Chondrocyte (in vitro differentiated cells): ENCODE measurements at regions not wholly inside any gene's neighbourhood (a gene's known extent, or its start where the extent isn't known, plus 50 kb on each side); places are given as distances from the start of the nearest gene placed in this dataset.

Experiments
- DNase-seq: peaks from one replicate; pipeline ENCODE4 v3.0.0; 2021; ENCODE audit warnings: mixed read lengths, low spot score
- H3K27ac Mint-ChIP-seq: one replicate; pipeline ENCODE4 v1.8.0; 2021; ENCODE audit warnings: mild to moderate bottlenecking, moderate library complexity, mixed read lengths; ENCODE audit not compliant: unreplicated experiment
- H3K27me3 Mint-ChIP-seq: 2 replicates; pipeline ENCODE4 v1.8.0; 2021; ENCODE audit warnings: low read depth, mixed read lengths
- H3K36me3 Mint-ChIP-seq: 2 replicates; pipeline ENCODE4 v1.8.0; 2021; ENCODE audit warnings: low read depth, mixed read lengths
- H3K4me1 Mint-ChIP-seq: 2 replicates; pipeline ENCODE4 v1.8.0; 2021; ENCODE audit warnings: low read depth, mild to moderate bottlenecking, mixed read lengths
- H3K4me3 Mint-ChIP-seq: one replicate; pipeline ENCODE4 v1.8.0; 2021; ENCODE audit warnings: mild to moderate bottlenecking, moderate library complexity, mixed read lengths; ENCODE audit not compliant: unreplicated experiment
- H3K9me3 Mint-ChIP-seq: 2 replicates; pipeline ENCODE4 v1.8.0; 2021; ENCODE audit warnings: low read depth, mixed read lengths
- TF ChIP-seq, protein P1 (sequence below): fragments of 200-600 bp; sonication (generic); IDR thresholded peaks from 2 replicates; pipeline ENCODE4 v1.5.0; 2021; ENCODE audit warnings: antibody characterized with exemption, mild to moderate bottlenecking, moderate library complexity

DNA sequence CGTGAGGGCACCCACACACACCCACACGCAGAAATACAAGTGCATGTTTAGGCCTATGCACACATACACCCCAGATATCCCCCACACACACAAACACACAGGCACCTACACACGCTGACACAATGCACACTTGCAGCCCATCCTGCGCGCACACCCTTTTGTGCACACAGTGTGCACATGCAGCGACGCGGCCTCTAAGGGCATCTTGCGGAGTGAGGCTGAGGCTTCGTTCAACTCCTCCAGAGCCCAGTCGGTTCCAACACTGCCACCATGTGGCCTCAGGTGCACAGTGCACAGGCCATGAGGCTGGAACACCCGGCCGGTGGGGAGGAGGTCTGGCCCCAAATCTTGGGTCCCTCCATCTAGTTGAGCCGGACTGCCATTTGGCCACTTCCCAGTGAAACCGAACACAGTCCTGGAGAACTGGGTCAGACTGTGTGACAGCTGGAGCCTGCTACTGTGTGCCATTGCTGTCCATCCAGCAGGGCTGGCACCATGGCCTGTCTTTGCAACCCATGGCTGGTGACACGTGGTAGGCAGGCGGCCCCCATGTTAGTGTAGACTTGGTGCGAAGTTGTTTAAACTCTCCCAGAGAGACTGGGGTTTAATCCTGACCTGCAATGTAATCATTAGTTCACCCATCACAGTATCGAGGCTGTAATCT lies 97.7 kb upstream of the MVB12B start:
- TF ChIP-seq, protein P1, sequence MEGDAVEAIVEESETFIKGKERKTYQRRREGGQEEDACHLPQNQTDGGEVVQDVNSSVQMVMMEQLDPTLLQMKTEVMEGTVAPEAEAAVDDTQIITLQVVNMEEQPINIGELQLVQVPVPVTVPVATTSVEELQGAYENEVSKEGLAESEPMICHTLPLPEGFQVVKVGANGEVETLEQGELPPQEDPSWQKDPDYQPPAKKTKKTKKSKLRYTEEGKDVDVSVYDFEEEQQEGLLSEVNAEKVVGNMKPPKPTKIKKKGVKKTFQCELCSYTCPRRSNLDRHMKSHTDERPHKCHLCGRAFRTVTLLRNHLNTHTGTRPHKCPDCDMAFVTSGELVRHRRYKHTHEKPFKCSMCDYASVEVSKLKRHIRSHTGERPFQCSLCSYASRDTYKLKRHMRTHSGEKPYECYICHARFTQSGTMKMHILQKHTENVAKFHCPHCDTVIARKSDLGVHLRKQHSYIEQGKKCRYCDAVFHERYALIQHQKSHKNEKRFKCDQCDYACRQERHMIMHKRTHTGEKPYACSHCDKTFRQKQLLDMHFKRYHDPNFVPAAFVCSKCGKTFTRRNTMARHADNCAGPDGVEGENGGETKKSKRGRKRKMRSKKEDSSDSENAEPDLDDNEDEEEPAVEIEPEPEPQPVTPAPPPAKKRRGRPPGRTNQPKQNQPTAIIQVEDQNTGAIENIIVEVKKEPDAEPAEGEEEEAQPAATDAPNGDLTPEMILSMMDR, result peak; percentile 96
- H3K4me3 Mint-ChIP-seq, result no peak overlapping the region
- H3K9me3 Mint-ChIP-seq, result no peaks in the 10 kb centered on the region
- no peak overlapping the region for H3K27ac Mint-ChIP-seq
- H3K36me3 Mint-ChIP-seq, result no peaks in the 10 kb centered on the region
- no peak for DNase-seq
- H3K27me3 Mint-ChIP-seq, result peaks cover 39% of the 10 kb centered on the region
- no peaks in the 10 kb centered on the region for H3K4me1 Mint-ChIP-seq

DNA sequence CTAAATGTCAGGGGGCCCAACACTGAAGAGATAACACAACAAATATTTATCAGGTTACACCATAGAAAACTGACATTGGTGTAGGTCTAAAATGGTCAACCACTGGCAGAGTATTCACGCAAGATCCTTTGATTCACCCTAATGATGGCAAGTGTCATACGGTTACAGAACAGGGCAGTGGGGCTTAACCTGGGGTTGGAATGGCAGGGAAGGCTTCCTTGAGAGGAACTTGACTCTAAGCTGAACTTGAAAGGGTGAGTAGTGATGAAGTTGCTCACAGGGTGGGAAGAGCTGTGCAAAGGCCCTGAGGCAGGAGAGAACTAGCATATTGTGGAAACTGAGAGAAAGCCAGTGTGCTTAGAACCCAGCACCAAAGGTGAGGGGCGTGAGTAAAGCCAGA lies 97.1 kb upstream of the MVB12B start:
- DNase-seq, result no peak
- H3K4me1 Mint-ChIP-seq, result no peaks in the 10 kb centered on the region

DNA sequence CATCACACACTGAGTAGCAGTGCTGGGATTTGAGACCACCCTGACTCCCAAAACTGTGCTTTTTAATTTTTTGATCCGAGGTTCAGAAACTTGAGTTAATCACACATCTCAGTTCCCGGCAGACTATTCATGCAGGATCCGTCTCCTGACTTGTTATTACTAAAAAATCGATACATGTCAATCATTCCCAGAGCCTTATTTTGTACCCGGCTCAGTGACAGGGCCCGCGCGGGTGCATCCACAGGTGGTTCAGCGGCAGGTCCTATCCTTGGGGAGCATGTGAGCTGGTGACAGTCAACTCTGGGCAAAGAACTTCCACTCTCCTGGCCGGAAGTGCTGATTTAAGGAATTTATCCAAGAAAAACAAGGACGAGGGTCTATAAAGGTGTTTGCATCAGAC lies 95.9 kb upstream of the MVB12B start:
- DNase-seq, result no peak
- Mint-ChIP-seq H3K4me1 (no peaks in the 10 kb centered on the region), H3K9me3 (no peaks in the 10 kb centered on the region), H3K36me3 (no peaks in the 10 kb centered on the region), H3K4me3 (no peak overlapping the region), H3K27ac (no peak overlapping the region), H3K27me3 (peaks cover 28% of the 10 kb centered on the region)
- TF ChIP-seq, protein P1, result no peak

More for the DNA sequence above, 97.1 kb upstream of the MVB12B start:
- no peak overlapping the region for H3K27ac Mint-ChIP-seq
- H3K4me3 Mint-ChIP-seq, result no peak overlapping the region
- TF ChIP-seq, protein P1, result no peak
- H3K9me3 Mint-ChIP-seq, result no peaks in the 10 kb centered on the region
- no peaks in the 10 kb centered on the region for H3K36me3 Mint-ChIP-seq
- H3K27me3 Mint-ChIP-seq, result peaks cover 36% of the 10 kb centered on the region

DNA sequence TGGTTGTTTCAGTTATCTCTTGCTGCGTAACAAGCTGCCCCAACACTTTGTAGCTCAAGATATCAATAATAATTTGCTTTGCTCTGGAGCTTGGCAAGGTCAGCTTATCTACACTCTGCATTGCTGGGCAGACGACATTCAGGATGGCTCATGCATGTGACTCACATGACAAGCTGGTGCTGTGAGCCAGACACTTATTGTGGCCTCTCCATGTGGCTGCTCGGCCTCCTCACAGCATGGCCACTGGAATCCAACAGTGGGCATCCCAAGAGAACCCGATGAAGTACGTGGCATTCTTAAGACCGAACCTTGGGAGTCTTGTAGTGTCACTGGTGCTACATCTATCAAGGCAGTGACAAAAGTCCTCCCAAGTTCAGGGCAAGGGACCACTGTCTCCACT lies 94.2 kb upstream of the MVB12B start:
- Mint-ChIP-seq H3K4me1 (no peaks in the 10 kb centered on the region), H3K36me3 (no peaks in the 10 kb centered on the region), H3K9me3 (no peaks in the 10 kb centered on the region), H3K27ac (no peak overlapping the region), H3K27me3 (peaks cover 18% of the 10 kb centered on the region), H3K4me3 (no peak overlapping the region)
- no peak for DNase-seq
- TF ChIP-seq, protein P1, result no peak

DNA sequence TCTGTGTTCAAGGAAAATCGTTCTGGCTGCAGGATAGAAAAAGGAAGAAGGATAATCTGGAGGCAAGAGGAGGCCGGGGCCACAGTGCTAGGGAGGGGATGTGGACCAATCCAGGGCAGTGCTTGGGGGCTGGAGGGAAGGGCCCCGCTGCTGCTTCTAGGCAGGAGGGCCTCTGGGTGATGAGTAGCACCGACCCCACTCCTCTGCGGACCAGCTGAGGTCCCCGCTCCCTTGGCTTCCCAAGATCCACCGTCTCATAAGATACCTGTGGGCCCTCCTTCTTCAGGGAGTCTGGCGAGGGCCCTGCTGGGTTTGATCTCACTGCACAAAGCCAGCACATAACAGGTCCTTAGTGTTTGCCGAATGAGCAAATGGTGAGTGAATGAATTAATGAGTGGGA lies 93.5 kb upstream of the MVB12B start:
- TF ChIP-seq, protein P1, result no peak
- Mint-ChIP-seq H3K4me3 (no peak overlapping the region), H3K27me3 (peaks cover 18% of the 10 kb centered on the region), H3K9me3 (peaks cover 2% of the 10 kb centered on the region), H3K27ac (no peak overlapping the region), H3K36me3 (no peaks in the 10 kb centered on the region), H3K4me1 (no peaks in the 10 kb centered on the region)
- DNase-seq, result no peak
